DND-41 (cell line): ENCODE measurements at regions not wholly inside any gene's neighbourhood (a gene's known extent, or its start where the extent isn't known, plus 50 kb on each side); places are given as distances from the start of the nearest gene placed in this dataset.

Experiments used
- ATAC-seq: fragments of 200-7000 bp; cut with Tn5 transposase; 3 replicates; pipeline ENCODE4 v1.9.1; 2021; ENCODE audit warnings: low read depth; ENCODE audit not compliant: insufficient read depth
- DNase-seq: peaks from one replicate; pipeline ENCODE4 v3.0.0-alpha.2; 2020
- H2AFZ ChIP-seq: 2 replicates; pipeline ENCODE4 v1.6.0; 2012; ENCODE audit warnings: low read depth, low read length
- H3K27ac ChIP-seq: 2 replicates; pipeline ENCODE4 v1.5.1; 2012; ENCODE audit warnings: low read length, inconsistent platforms
- H3K27me3 ChIP-seq: fragments of 200-600 bp; sonication (generic); 2 replicates; pipeline ENCODE4 v1.6.0; 2012; ENCODE audit warnings: low read length, mild to moderate bottlenecking, inconsistent platforms; ENCODE audit not compliant: insufficient read depth, poor library complexity
- H3K36me3 ChIP-seq: 2 replicates; pipeline ENCODE4 v1.5.1; 2012; ENCODE audit warnings: low read length, inconsistent platforms; ENCODE audit not compliant: insufficient read depth
- H3K4me1 ChIP-seq: 2 replicates; pipeline ENCODE4 v1.5.1; 2012; ENCODE audit warnings: mild to moderate bottlenecking, low read length; ENCODE audit not compliant: insufficient read depth
- H3K4me2 ChIP-seq: 2 replicates; pipeline ENCODE4 v1.6.0; 2012; ENCODE audit warnings: mild to moderate bottlenecking, moderate library complexity, low read length, inconsistent platforms; ENCODE audit not compliant: insufficient read depth
- H3K4me3 ChIP-seq, 2 experiments: fragments of 200-600 bp in 1 of 2; shearing (Covaris generic) in 1 of 2; 2 replicates each; pipeline ENCODE4 v1.5.1; 2012 to 2016; ENCODE audit warnings: inconsistent platforms in 2 of 2, low read length in 2 of 2, mild to moderate bottlenecking in 2 of 2, low read depth in 1 of 2, moderate library complexity in 1 of 2
- H3K79me2 ChIP-seq: 2 replicates; pipeline ENCODE4 v1.6.0; 2012; ENCODE audit warnings: low read length, inconsistent platforms; ENCODE audit not compliant: insufficient read depth
- H3K9ac ChIP-seq: 2 replicates; pipeline ENCODE4 v1.6.0; 2012; ENCODE audit warnings: low read depth, mild to moderate bottlenecking, inconsistent platforms, low read length, moderate library complexity
- H3K9me3 ChIP-seq: 2 replicates; pipeline ENCODE4 v1.5.1; 2012; ENCODE audit warnings: low read length, moderate library complexity, mild to moderate bottlenecking, inconsistent platforms; ENCODE audit not compliant: insufficient read depth, severe bottlenecking
- H4K20me1 ChIP-seq: 2 replicates; pipeline ENCODE4 v1.6.0; 2012; ENCODE audit warnings: low read length; ENCODE audit not compliant: insufficient read depth
- EZH2 ChIP-seq: IDR thresholded peaks from 3 replicates; pipeline ENCODE4 v1.6.1; 2012; ENCODE audit warnings: borderline replicate concordance, low read depth, mild to moderate bottlenecking, moderate library complexity, low read length, inconsistent platforms; ENCODE audit not compliant: severe bottlenecking
- TF ChIP-seq, protein P1 (sequence below): IDR thresholded peaks from 2 replicates; pipeline ENCODE4 v1.5.1; 2012; ENCODE audit warnings: borderline replicate concordance, low read length, moderate library complexity, mild to moderate bottlenecking; ENCODE audit not compliant: poor library complexity, severe bottlenecking; ENCODE audit errors: extremely low read depth

- TF ChIP-seq, protein P1, sequence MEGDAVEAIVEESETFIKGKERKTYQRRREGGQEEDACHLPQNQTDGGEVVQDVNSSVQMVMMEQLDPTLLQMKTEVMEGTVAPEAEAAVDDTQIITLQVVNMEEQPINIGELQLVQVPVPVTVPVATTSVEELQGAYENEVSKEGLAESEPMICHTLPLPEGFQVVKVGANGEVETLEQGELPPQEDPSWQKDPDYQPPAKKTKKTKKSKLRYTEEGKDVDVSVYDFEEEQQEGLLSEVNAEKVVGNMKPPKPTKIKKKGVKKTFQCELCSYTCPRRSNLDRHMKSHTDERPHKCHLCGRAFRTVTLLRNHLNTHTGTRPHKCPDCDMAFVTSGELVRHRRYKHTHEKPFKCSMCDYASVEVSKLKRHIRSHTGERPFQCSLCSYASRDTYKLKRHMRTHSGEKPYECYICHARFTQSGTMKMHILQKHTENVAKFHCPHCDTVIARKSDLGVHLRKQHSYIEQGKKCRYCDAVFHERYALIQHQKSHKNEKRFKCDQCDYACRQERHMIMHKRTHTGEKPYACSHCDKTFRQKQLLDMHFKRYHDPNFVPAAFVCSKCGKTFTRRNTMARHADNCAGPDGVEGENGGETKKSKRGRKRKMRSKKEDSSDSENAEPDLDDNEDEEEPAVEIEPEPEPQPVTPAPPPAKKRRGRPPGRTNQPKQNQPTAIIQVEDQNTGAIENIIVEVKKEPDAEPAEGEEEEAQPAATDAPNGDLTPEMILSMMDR: no peak
- TF ChIP-seq EZH2: no peak
- Histone ChIP-seq H3K36me3 (no peaks in the 10 kb centered on the region), H3K9me3 (no peaks in the 10 kb centered on the region), H3K4me2 (no peak overlapping the region), H3K27me3 (no peaks in the 10 kb centered on the region), H3K79me2 (no peaks in the 10 kb centered on the region), H3K4me3 (no peak overlapping the region), H3K27ac (no peak overlapping the region), H2AFZ (no peak overlapping the region), H4K20me1 (no peaks in the 10 kb centered on the region), H3K4me1 (no peaks in the 10 kb centered on the region), H3K9ac (no peak overlapping the region)
- no peak for ATAC-seq
- DNase-seq: no peak
Observed at GRCh38 chr4:45100956-45101818, 374.8 kb upstream of the GNPDA2 start.

DNA sequence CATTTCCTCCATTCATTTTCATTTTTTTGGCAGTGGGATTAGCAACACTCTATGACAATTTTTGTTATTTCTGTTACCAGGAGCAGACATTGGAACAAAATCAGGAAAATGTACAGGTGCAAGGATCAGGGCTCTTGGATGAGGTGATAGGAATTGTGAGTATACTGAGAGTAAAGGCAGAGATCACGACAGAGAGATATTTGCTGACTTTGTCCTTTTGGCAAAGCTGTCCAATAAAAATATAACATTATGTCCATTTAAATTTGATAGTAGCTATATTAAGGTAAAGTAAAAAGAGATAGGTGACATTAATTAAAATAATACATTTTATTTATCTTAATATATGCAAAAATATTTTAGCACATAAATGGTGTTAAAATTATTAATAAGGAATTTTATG, 373.1 kb upstream of the GNPDA2 start:
- H3K4me1 ChIP-seq: no peaks in the 10 kb centered on the region
- ATAC-seq: no peak
- H3K4me3 ChIP-seq: no peak overlapping the region
- no peaks in the 10 kb centered on the region for H3K27me3 ChIP-seq
- H4K20me1 ChIP-seq: no peaks in the 10 kb centered on the region
- no peaks in the 10 kb centered on the region for H3K79me2 ChIP-seq
- no peaks in the 10 kb centered on the region for H3K9me3 ChIP-seq
- H2AFZ ChIP-seq: no peak overlapping the region
- DNase-seq: no peak
- TF ChIP-seq, protein P1: no peak
- no peak for TF ChIP-seq EZH2
- no peak overlapping the region for H3K4me2 ChIP-seq
- no peak overlapping the region for H3K27ac ChIP-seq
- no peaks in the 10 kb centered on the region for H3K36me3 ChIP-seq
- H3K9ac ChIP-seq: no peak overlapping the region

DNA sequence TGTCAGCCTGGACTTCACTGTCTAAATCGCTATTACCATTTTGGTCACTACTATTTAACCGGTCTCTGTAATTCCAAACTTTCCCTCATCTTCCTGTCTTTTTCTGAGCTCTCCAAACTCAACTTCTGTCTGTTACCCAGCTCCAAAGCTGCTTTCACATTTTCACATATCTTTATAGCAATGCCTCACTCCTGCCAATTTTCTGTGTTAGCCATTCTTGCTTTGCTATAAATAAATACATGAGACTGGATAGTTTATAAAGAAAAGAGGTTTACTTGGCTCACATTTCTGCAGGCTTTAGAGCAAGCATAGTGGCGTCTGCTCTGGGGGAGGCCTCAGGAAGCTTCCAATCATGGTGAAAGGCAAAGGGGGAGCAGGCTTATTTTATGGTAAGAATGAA, 368.3 kb upstream of the GNPDA2 start:
- Histone ChIP-seq H4K20me1 (no peaks in the 10 kb centered on the region), H3K27me3 (no peaks in the 10 kb centered on the region), H3K79me2 (no peaks in the 10 kb centered on the region), H3K36me3 (no peaks in the 10 kb centered on the region), H3K4me1 (no peaks in the 10 kb centered on the region), H3K4me3 (no peak overlapping the region), H2AFZ (no peak overlapping the region), H3K9ac (no peak overlapping the region), H3K9me3 (peaks cover 7% of the 10 kb centered on the region), H3K27ac (no peak overlapping the region), H3K4me2 (no peak overlapping the region)
- ATAC-seq (no peak), DNase-seq (no peak)
- TF ChIP-seq EZH2: no peak
- TF ChIP-seq, protein P1: no peak
